Left ventricle myocardium inferior (tissue), 1 donor: ENCODE measurements at regions not wholly inside any gene's neighbourhood (a gene's known extent, or its start where the extent isn't known, plus 50 kb on each side); places are given as distances from the start of the nearest gene placed in this dataset.
A peak's percentile ranks its signal among the peaks of the same experiment; 100 is the strongest.

ENCODE experiments used
- DNase-seq: peaks from one replicate; pipeline ENCODE4 v3.0.0-alpha.2; 2020
- H3K27ac ChIP-seq: fragments of 200-600 bp; replicated peaks from 2 replicates; pipeline ENCODE4 v1.8.0; 2021
- H3K27me3 ChIP-seq: fragments of 200-600 bp; 2 replicates; pipeline ENCODE4 v1.8.0; 2021; ENCODE audit warnings: low read depth
- H3K36me3 ChIP-seq: fragments of 200-600 bp; 2 replicates; pipeline ENCODE4 v1.8.0; 2021
- H3K4me1 ChIP-seq: fragments of 200-600 bp; 2 replicates; pipeline ENCODE4 v1.8.0; 2021
- H3K4me3 ChIP-seq: fragments of 200-600 bp; 2 replicates; pipeline ENCODE4 v1.8.0; 2021; ENCODE audit warnings: mild to moderate bottlenecking, moderate library complexity
- H3K9me3 ChIP-seq: fragments of 200-600 bp; replicated peaks from 2 replicates; pipeline ENCODE4 v1.8.0; 2021
- CTCF ChIP-seq: fragments of 200-600 bp; IDR thresholded peaks from 2 replicates; pipeline ENCODE4 v1.8.0; 2021; ENCODE audit warnings: antibody characterized with exemption, mild to moderate bottlenecking, borderline replicate concordance
- intact Hi-C: fragments of 100-400 bp; cut with micrococcal nuclease; formaldehyde crosslinking; loops from one replicate; pipeline ENCODE4 v1.11.0; 2022
- donor health status: DM: no; HTN: yes; CAD: no; lungs with severe emphysema.

DNA sequence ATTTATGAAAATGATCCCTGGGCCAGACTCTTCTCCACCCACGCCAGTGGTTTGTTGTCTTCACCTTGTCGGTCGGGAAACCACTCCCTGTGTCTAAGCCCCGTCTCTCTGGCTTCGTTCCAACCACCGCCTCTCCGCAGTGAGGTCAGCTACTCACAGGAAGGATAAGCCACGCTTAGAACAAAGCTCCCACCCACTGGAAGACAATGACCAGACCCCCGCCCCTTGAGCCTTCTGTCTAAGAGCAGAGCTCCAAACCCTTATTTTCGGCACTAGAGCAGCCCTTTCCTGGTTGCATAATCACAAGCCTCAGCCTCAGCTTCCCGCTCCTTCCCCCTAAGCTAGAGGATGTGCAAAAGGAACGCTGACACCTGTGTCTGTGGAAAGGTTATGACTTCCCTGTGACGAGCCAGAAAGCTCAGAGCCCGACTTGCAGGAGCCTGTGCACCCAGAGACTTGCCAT is 114.9 kb upstream of the MEF2A start:
- no peaks in the 10 kb centered on the region for H3K27me3 ChIP-seq
- no peak for TF ChIP-seq CTCF
- peak overlapping the region; percentile 93 for H3K27ac ChIP-seq
- no peaks in the 10 kb centered on the region for H3K36me3 ChIP-seq
- peak overlapping the region; percentile 8 for H3K4me3 ChIP-seq
- peaks cover 86% of the 10 kb centered on the region for H3K4me1 ChIP-seq
- intact Hi-C loops = no loop called here
- no peaks in the 10 kb centered on the region for H3K9me3 ChIP-seq
- DNase-seq = peak; percentile 85

DNA sequence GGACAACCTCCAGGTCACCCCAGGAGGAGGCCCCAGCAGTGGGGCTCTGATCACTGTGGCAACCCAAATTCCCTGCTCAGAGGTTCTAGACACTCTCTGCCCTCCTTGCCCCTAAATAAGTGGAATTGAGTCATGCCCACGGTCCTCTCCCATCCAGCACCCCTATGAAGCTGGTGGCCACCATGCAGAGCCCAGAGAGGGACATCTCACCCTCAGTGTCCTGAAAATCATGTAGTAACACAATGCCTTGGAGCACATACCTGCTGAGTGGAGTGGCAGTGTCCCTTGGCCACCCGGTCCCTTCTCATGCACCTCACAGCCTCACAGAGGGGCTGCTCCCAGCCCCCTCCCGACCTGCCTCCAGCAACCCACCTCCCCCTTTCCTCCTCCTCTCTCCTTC is 114.3 kb upstream of the MEF2A start:
- DNase-seq = no peak
- Histone ChIP-seq H3K27ac (peak overlapping the region; percentile 93), H3K9me3 (no peaks in the 10 kb centered on the region), H3K4me1 (peaks cover 92% of the 10 kb centered on the region), H3K27me3 (no peaks in the 10 kb centered on the region), H3K36me3 (no peaks in the 10 kb centered on the region), H3K4me3 (no peak overlapping the region)
- no peak for TF ChIP-seq CTCF
- intact Hi-C loops = no loop called here

DNA sequence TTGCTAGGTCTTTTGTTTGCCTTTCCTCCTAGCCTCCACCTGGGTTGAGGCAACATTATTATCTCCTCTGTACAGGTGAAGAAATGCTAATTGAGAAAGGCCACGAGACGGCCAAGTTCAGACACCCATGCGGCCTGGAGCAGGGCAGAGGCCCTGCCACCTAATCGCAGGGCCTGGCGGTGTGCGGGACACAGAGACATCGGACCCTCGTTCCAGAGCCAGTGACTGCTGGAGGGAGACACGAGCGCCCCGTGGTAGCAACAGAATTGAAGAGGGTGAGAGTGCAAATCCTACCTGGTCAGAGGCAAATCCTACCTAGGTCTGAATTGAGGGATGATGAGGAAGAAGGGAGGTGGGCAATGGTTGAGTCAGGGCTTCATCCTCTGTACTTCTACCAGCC is 113.8 kb upstream of the MEF2A start:
- H3K27ac ChIP-seq = peak overlapping the region; percentile 93
- TF ChIP-seq CTCF = no peak
- peaks cover 95% of the 10 kb centered on the region for H3K4me1 ChIP-seq
- no peaks in the 10 kb centered on the region for H3K9me3 ChIP-seq
- no peaks in the 10 kb centered on the region for H3K36me3 ChIP-seq
- H3K4me3 ChIP-seq = no peak overlapping the region
- intact Hi-C loops = no loop called here
- no peaks in the 10 kb centered on the region for H3K27me3 ChIP-seq
- DNase-seq = no peak

GRCh38 chr15:99452728-99453636 is 112.8 kb upstream of the MEF2A start:
- Histone ChIP-seq H3K4me1 (peaks cover 87% of the 10 kb centered on the region), H3K27me3 (no peaks in the 10 kb centered on the region), H3K4me3 (peak overlapping the region; percentile 34), H3K27ac (peak overlapping the region; percentile 93), H3K9me3 (no peaks in the 10 kb centered on the region), H3K36me3 (no peaks in the 10 kb centered on the region)
- intact Hi-C loops = no loop called here
- DNase-seq = peak; percentile 89
- TF ChIP-seq CTCF = no peak

DNA sequence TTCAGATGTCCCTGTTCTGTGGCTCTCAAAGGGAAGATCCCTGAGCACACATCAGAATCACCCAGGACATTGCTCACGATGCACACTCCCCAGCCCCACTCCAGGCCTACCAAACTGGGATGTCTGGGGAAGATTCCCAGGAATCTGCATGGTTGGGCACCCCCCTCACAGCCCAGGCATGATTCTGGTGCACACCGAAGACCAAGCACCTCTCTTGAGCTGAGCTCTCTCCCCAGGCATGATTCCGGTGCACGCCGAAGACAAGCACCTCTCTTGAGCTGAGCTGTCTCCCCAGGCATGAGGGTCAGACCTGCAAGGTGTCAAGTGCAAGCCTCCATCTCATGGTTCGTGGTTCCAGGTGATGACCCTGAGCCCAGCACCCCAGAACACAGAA is 112.2 kb upstream of the MEF2A start:
- peak overlapping the region; percentile 34 for H3K4me3 ChIP-seq
- no peaks in the 10 kb centered on the region for H3K36me3 ChIP-seq
- H3K27me3 ChIP-seq = no peaks in the 10 kb centered on the region
- peak overlapping the region; percentile 93 for H3K27ac ChIP-seq
- intact Hi-C loops = no loop called here
- DNase-seq = no peak
- peaks cover 81% of the 10 kb centered on the region for H3K4me1 ChIP-seq
- H3K9me3 ChIP-seq = no peaks in the 10 kb centered on the region
- TF ChIP-seq CTCF = no peak
